Activated CD4-positive, alpha-beta T cell treated with anti-CD3 and anti-CD28 coated beads, Interleukin-2, amount 10 ng/mL, durations not matched to agents 7 days and 5 days (primary cell): ENCODE measurements at regions not wholly inside any gene's neighbourhood (a gene's known extent, or its start where the extent isn't known, plus 50 kb on each side); places are given as distances from the start of the nearest gene placed in this dataset.

Experiments used
- CTCF ChIA-PET: fragments of 350-600 bp; sonication (Branson Sonifier 250); formaldehyde crosslinking; loops from one replicate; lab custom pipeline; 2021; ENCODE audit warnings: antibody characterized with exemption; lab: Charles Lee
- POLR2A ChIA-PET: fragments of 350-600 bp; sonication (Branson Sonifier 250); formaldehyde crosslinking; loops from one replicate; lab custom pipeline; 2021; ENCODE audit warnings: antibody characterized with exemption; lab: Charles Lee
- DNase-seq: peaks from one replicate; pipeline ENCODE4 v3.0.0-alpha.2; 2020
- H3K27ac Mint-ChIP-seq: one replicate; pipeline ENCODE4 v1.8.0; 2021; ENCODE audit warnings: mild to moderate bottlenecking, moderate library complexity, mixed read lengths
- H3K27me3 Mint-ChIP-seq: one replicate; pipeline ENCODE4 v1.8.0; 2021; ENCODE audit warnings: mixed read lengths
- H3K36me3 Mint-ChIP-seq: one replicate; pipeline ENCODE4 v1.8.0; 2021; ENCODE audit warnings: low read depth, mixed read lengths
- H3K4me1 Mint-ChIP-seq: one replicate; pipeline ENCODE4 v1.8.0; 2021; ENCODE audit warnings: mixed read lengths
- H3K4me3 Mint-ChIP-seq: one replicate; pipeline ENCODE4 v1.8.0; 2021; ENCODE audit warnings: mild to moderate bottlenecking, moderate library complexity, mixed read lengths
- H3K9me3 Mint-ChIP-seq: one replicate; pipeline ENCODE4 v1.8.0; 2021; ENCODE audit warnings: mixed read lengths

GRCh38 chr4:14111730-14112181, 484.2 kb upstream of the BOD1L1 start:
- DNase-seq, result no peak
- Mint-ChIP-seq H3K4me3 (no peak overlapping the region), H3K36me3 (no peaks in the 10 kb centered on the region), H3K4me1 (no peaks in the 10 kb centered on the region), H3K27ac (no peak overlapping the region), H3K9me3 (no peaks in the 10 kb centered on the region), H3K27me3 (no peaks in the 10 kb centered on the region)
- ChIA-PET CTCF (no interaction called here), POLR2A (no interaction called here)

- ChIA-PET CTCF (interaction anchor here (1.8 kb wide), 1 partner anchor 16 kb away, joined by 4 read pairs; no protein-coding TSS in a partner anchor), POLR2A (no interaction called here)
- H3K4me3 Mint-ChIP-seq, result no peak overlapping the region
- no peaks in the 10 kb centered on the region for H3K36me3 Mint-ChIP-seq
- peaks cover 3% of the 10 kb centered on the region for H3K9me3 Mint-ChIP-seq
- H3K27ac Mint-ChIP-seq, result no peak overlapping the region
- H3K4me1 Mint-ChIP-seq, result no peaks in the 10 kb centered on the region
- H3K27me3 Mint-ChIP-seq, result no peaks in the 10 kb centered on the region
- no peak for DNase-seq
These were observed 487.6 kb upstream of the BOD1L1 start for GRCh38 chr4:14115106-14115505.

- no peaks in the 10 kb centered on the region for H3K27me3 Mint-ChIP-seq
- H3K27ac Mint-ChIP-seq, result peak overlapping the region; percentile 20
- peaks cover 3% of the 10 kb centered on the region for H3K9me3 Mint-ChIP-seq
- ChIA-PET CTCF (interaction anchor here (0.9 kb wide), 1 partner anchor 10 kb away, joined by 3 read pairs; no protein-coding TSS in a partner anchor), POLR2A (no interaction called here)
- H3K4me3 Mint-ChIP-seq, result no peak overlapping the region
- no peaks in the 10 kb centered on the region for H3K36me3 Mint-ChIP-seq
- DNase-seq, result no peak
- H3K4me1 Mint-ChIP-seq, result no peaks in the 10 kb centered on the region
These were observed 490.2 kb upstream of the BOD1L1 start for GRCh38 chr4:14117575-14118238.

- DNase-seq, result no peak
- Mint-ChIP-seq H3K4me1 (no peaks in the 10 kb centered on the region), H3K27ac (no peak overlapping the region), H3K9me3 (no peaks in the 10 kb centered on the region), H3K4me3 (no peak overlapping the region), H3K27me3 (peaks cover 3% of the 10 kb centered on the region), H3K36me3 (no peaks in the 10 kb centered on the region)
- ChIA-PET POLR2A (no interaction called here), CTCF (no interaction called here)
These were observed 497.3 kb upstream of the BOD1L1 start for GRCh38 chr4:14124816-14125215.

GRCh38 chr4:14125375-14126129, 498.0 kb upstream of the BOD1L1 start:
- POLR2A ChIA-PET, result no interaction called here
- Mint-ChIP-seq H3K4me1 (no peaks in the 10 kb centered on the region), H3K4me3 (no peak overlapping the region), H3K27ac (no peak overlapping the region), H3K27me3 (peaks cover 3% of the 10 kb centered on the region), H3K9me3 (no peaks in the 10 kb centered on the region), H3K36me3 (no peaks in the 10 kb centered on the region)
- CTCF ChIA-PET, result no interaction called here
- no peak for DNase-seq

GRCh38 chr4:14130551-14130950, 503.0 kb upstream of the BOD1L1 start:
- POLR2A ChIA-PET, result no interaction called here
- Mint-ChIP-seq H3K36me3 (no peaks in the 10 kb centered on the region), H3K27me3 (no peaks in the 10 kb centered on the region), H3K4me3 (no peak overlapping the region), H3K4me1 (no peaks in the 10 kb centered on the region), H3K9me3 (no peaks in the 10 kb centered on the region), H3K27ac (no peak overlapping the region)
- DNase-seq, result no peak
- CTCF ChIA-PET, result interaction anchor here (1.8 kb wide), 1 partner anchor 16 kb away, joined by 4 read pairs; no protein-coding TSS in a partner anchor

GRCh38 chr4:14131335-14131734, 503.8 kb upstream of the BOD1L1 start:
- H3K4me1 Mint-ChIP-seq, result no peaks in the 10 kb centered on the region
- POLR2A ChIA-PET, result no interaction called here
- DNase-seq, result no peak
- H3K27me3 Mint-ChIP-seq, result no peaks in the 10 kb centered on the region
- no peak overlapping the region for H3K27ac Mint-ChIP-seq
- H3K4me3 Mint-ChIP-seq, result no peak overlapping the region
- H3K9me3 Mint-ChIP-seq, result no peaks in the 10 kb centered on the region
- CTCF ChIA-PET, result interaction anchor here (1.8 kb wide), 1 partner anchor 17 kb away, joined by 4 read pairs; no protein-coding TSS in a partner anchor
- H3K36me3 Mint-ChIP-seq, result no peaks in the 10 kb centered on the region

- no peak for DNase-seq
- H3K27me3 Mint-ChIP-seq, result no peaks in the 10 kb centered on the region
- POLR2A ChIA-PET, result no interaction called here
- H3K27ac Mint-ChIP-seq, result no peak overlapping the region
- H3K36me3 Mint-ChIP-seq, result no peaks in the 10 kb centered on the region
- no peaks in the 10 kb centered on the region for H3K9me3 Mint-ChIP-seq
- H3K4me1 Mint-ChIP-seq, result no peaks in the 10 kb centered on the region
- no peak overlapping the region for H3K4me3 Mint-ChIP-seq
- CTCF ChIA-PET, result no interaction called here
These were observed 504.8 kb upstream of the BOD1L1 start for GRCh38 chr4:14132301-14132700.

- H3K9me3 Mint-ChIP-seq, result peaks cover 2% of the 10 kb centered on the region
- ChIA-PET POLR2A (no interaction called here), CTCF (no interaction called here)
- H3K4me3 Mint-ChIP-seq, result no peak overlapping the region
- no peak for DNase-seq
- no peaks in the 10 kb centered on the region for H3K4me1 Mint-ChIP-seq
- no peaks in the 10 kb centered on the region for H3K36me3 Mint-ChIP-seq
- H3K27me3 Mint-ChIP-seq, result no peaks in the 10 kb centered on the region
- no peak overlapping the region for H3K27ac Mint-ChIP-seq
These were observed 510.6 kb upstream of the BOD1L1 start for GRCh38 chr4:14138106-14138505.

- Mint-ChIP-seq H3K27me3 (no peaks in the 10 kb centered on the region), H3K9me3 (peaks cover 2% of the 10 kb centered on the region), H3K4me3 (no peak overlapping the region), H3K4me1 (no peaks in the 10 kb centered on the region), H3K36me3 (no peaks in the 10 kb centered on the region), H3K27ac (no peak overlapping the region)
- ChIA-PET POLR2A (no interaction called here), CTCF (no interaction called here)
- DNase-seq, result no peak
These were observed 516.4 kb upstream of the BOD1L1 start for GRCh38 chr4:14143892-14144291.

GRCh38 chr4:14149176-14150053, 521.9 kb upstream of the BOD1L1 start:
- H3K27ac Mint-ChIP-seq, result no peak overlapping the region
- no peaks in the 10 kb centered on the region for H3K9me3 Mint-ChIP-seq
- DNase-seq, result no peak
- H3K4me1 Mint-ChIP-seq, result no peaks in the 10 kb centered on the region
- no peaks in the 10 kb centered on the region for H3K36me3 Mint-ChIP-seq
- H3K4me3 Mint-ChIP-seq, result no peak overlapping the region
- POLR2A ChIA-PET, result no interaction called here
- CTCF ChIA-PET, result interaction anchor here (0.6 kb wide), 1 partner anchor 279 kb away, joined by 3 read pairs; no protein-coding TSS in a partner anchor
- H3K27me3 Mint-ChIP-seq, result no peaks in the 10 kb centered on the region

GRCh38 chr4:14151101-14151500, 523.6 kb upstream of the BOD1L1 start:
- ChIA-PET CTCF (no interaction called here), POLR2A (no interaction called here)
- Mint-ChIP-seq H3K36me3 (no peaks in the 10 kb centered on the region), H3K27me3 (no peaks in the 10 kb centered on the region), H3K27ac (no peak overlapping the region), H3K4me3 (no peak overlapping the region), H3K9me3 (no peaks in the 10 kb centered on the region), H3K4me1 (no peaks in the 10 kb centered on the region)
- DNase-seq, result no peak
